HG03135 (cell line): ENCODE measurements at regions not wholly inside any gene's neighbourhood (a gene's known extent, or its start where the extent isn't known, plus 50 kb on each side); places are given as distances from the start of the nearest gene placed in this dataset.

Experiments used
- ATAC-seq: cut with Tn5 transposase; IDR thresholded peaks from one replicate; pipeline ENCODE4 v1.9.1; 2021; ENCODE audit warnings: mild to moderate bottlenecking, moderate library complexity; ENCODE audit not compliant: unreplicated experiment

GRCh38 chr11:113529606-113530005 lies 54.4 kb upstream of the DRD2 start:
- no peak for ATAC-seq

GRCh38 chr11:113528982-113529381 lies 53.8 kb upstream of the DRD2 start:
- no peak for ATAC-seq

- ATAC-seq, result no peak
These were observed 51.3 kb upstream of the DRD2 start for GRCh38 chr11:113526521-113526920.
